SK-N-SH treated with all-trans-retinoic acid at 6 μM for 48 hours (cell line): ENCODE measurements at regions not wholly inside any gene's neighbourhood (a gene's known extent, or its start where the extent isn't known, plus 50 kb on each side); places are given as distances from the start of the nearest gene placed in this dataset.

Experiments
- CREB5 ChIP-seq: fragments of 250-450 bp; sonication (Bioruptor Pico); IDR thresholded peaks from 2 replicates; pipeline ENCODE4 v1.5.1; 2020; ENCODE audit warnings: low read depth, mild to moderate bottlenecking, moderate library complexity
- OSR1 ChIP-seq: fragments of 250-450 bp; sonication (Bioruptor Pico); IDR thresholded peaks from 2 replicates; pipeline ENCODE4 v1.8.0; 2022; ENCODE audit warnings: moderate library complexity, mild to moderate bottlenecking, inconsistent platforms
- PATZ1 ChIP-seq: fragments of 250-450 bp; sonication (Bioruptor Pico); IDR thresholded peaks from 2 replicates; pipeline ENCODE4 v1.8.0; 2020; ENCODE audit warnings: mild to moderate bottlenecking, moderate library complexity, borderline replicate concordance
- POU6F1 ChIP-seq: fragments of 250-450 bp; sonication (Bioruptor Pico); IDR thresholded peaks from 2 replicates; pipeline ENCODE4 v1.8.0; 2021; ENCODE audit warnings: low read depth, mild to moderate bottlenecking, moderate library complexity, borderline replicate concordance
- RARB ChIP-seq: fragments of 250-450 bp; sonication (Bioruptor Pico); IDR thresholded peaks from 2 replicates; pipeline ENCODE4 v1.8.0; 2021; ENCODE audit warnings: mild to moderate bottlenecking, moderate library complexity
- SNAI2 ChIP-seq: fragments of 250-450 bp; sonication (Bioruptor Pico); IDR thresholded peaks from 2 replicates; pipeline ENCODE4 v1.5.0; 2020; ENCODE audit warnings: mild to moderate bottlenecking, moderate library complexity
- TCF4 ChIP-seq: fragments of 250-450 bp; sonication (Bioruptor Pico); IDR thresholded peaks from 2 replicates; pipeline ENCODE4 v1.8.0; 2021; ENCODE audit warnings: mild to moderate bottlenecking, moderate library complexity, borderline replicate concordance
- ZFP3 ChIP-seq: fragments of 250-450 bp; sonication (Bioruptor Pico); IDR thresholded peaks from 2 replicates; pipeline ENCODE4 v1.5.0; 2020; ENCODE audit warnings: mild to moderate bottlenecking, moderate library complexity
- ZFP30 ChIP-seq: fragments of 450-650 bp; formaldehyde crosslinking; IDR thresholded peaks from 2 replicates; pipeline ENCODE4 v1.5.0; 2022; ENCODE audit warnings: mild to moderate bottlenecking, moderate library complexity

GRCh38 chr12:14303661-14304155 is 61.8 kb upstream of the ATF7IP start:
- no peak for TF ChIP-seq POU6F1 (CRISPR knock-in tag)
- no peak for TF ChIP-seq TCF4
- TF ChIP-seq OSR1 (CRISPR knock-in tag) = no peak
- TF ChIP-seq RARB (CRISPR knock-in tag) = no peak
- TF ChIP-seq ZFP3 (CRISPR knock-in tag) = no peak
- no peak for TF ChIP-seq SNAI2 (CRISPR knock-in tag)
- no peak for TF ChIP-seq CREB5 (CRISPR knock-in tag)
- no peak for TF ChIP-seq PATZ1
- TF ChIP-seq ZFP30 (CRISPR knock-in tag) = no peak
